Thyroid gland (tissue), 4 donors: ENCODE measurements at regions not wholly inside any gene's neighbourhood (a gene's known extent, or its start where the extent isn't known, plus 50 kb on each side); places are given as distances from the start of the nearest gene placed in this dataset.

ENCODE experiments used
- POLR2A ChIP-seq, 2 donors: fragments of 450-650 bp; IDR thresholded peaks; one replicate each; pipeline ENCODE4 v1.6.1; 2017; ENCODE audit warnings: antibody characterized with exemption in 2 of 2, mild to moderate bottlenecking in 2 of 2, moderate library complexity in 1 of 2
- TF ChIP-seq, protein P1 (sequence below), 6 experiments: fragments of 200-600 bp in 3 of 6; fragments of 450-650 bp in 3 of 6; sonication (generic) in 3 of 6; IDR thresholded peaks; one replicate each; pipeline ENCODE4 v1.5.1; 2016 to 2019; ENCODE audit warnings: antibody characterized with exemption in 6 of 6, mild to moderate bottlenecking in 2 of 6, inconsistent platforms in 1 of 6, moderate library complexity in 1 of 6

DNA sequence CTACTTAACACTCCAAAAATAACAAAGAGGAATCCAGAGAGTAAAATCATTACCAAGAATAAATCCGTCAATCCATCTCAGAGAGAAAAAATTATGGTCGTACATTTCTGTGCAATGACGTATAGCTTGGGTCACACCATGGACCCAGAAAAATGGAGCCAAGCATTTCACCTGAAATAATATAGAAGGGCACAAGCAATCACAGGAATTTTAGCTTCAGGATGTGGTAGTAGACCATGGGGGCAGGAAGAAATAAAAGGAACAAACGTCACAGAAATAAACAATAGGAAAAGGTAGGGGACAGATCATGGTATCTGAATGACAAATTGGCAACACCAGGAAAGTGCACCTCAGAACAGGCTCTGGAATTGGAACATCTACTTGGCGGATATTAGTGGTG, 231.0 kb downstream of the PLK2 start:
- TF ChIP-seq, protein P1, sequence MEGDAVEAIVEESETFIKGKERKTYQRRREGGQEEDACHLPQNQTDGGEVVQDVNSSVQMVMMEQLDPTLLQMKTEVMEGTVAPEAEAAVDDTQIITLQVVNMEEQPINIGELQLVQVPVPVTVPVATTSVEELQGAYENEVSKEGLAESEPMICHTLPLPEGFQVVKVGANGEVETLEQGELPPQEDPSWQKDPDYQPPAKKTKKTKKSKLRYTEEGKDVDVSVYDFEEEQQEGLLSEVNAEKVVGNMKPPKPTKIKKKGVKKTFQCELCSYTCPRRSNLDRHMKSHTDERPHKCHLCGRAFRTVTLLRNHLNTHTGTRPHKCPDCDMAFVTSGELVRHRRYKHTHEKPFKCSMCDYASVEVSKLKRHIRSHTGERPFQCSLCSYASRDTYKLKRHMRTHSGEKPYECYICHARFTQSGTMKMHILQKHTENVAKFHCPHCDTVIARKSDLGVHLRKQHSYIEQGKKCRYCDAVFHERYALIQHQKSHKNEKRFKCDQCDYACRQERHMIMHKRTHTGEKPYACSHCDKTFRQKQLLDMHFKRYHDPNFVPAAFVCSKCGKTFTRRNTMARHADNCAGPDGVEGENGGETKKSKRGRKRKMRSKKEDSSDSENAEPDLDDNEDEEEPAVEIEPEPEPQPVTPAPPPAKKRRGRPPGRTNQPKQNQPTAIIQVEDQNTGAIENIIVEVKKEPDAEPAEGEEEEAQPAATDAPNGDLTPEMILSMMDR (IDR thresholded peaks at IDR 0.05), result no peak
- no peak for TF ChIP-seq POLR2A (IDR thresholded peaks at IDR 0.05)
